OCI-LY7 (cell line): ENCODE measurements at regions not wholly inside any gene's neighbourhood (a gene's known extent, or its start where the extent isn't known, plus 50 kb on each side); places are given as distances from the start of the nearest gene placed in this dataset.

ENCODE experiments used
- EZH2phosphoT487 ChIP-seq: fragments of 200-600 bp; sonication (generic); IDR thresholded peaks from 2 replicates; pipeline ENCODE4 v1.6.1; 2018; ENCODE audit warnings: low read depth, borderline replicate concordance, mild to moderate bottlenecking, mixed run types, antibody characterized with exemption, low read length, moderate library complexity, mixed read lengths
- TF ChIP-seq, protein P1 (sequence below): fragments of 200-600 bp; sonication (generic); conservative IDR thresholded peaks from 2 replicates; pipeline ENCODE4 v1.5.1; 2014; ENCODE audit warnings: mild to moderate bottlenecking, antibody characterized with exemption, low read length, moderate library complexity, mixed read lengths

DNA sequence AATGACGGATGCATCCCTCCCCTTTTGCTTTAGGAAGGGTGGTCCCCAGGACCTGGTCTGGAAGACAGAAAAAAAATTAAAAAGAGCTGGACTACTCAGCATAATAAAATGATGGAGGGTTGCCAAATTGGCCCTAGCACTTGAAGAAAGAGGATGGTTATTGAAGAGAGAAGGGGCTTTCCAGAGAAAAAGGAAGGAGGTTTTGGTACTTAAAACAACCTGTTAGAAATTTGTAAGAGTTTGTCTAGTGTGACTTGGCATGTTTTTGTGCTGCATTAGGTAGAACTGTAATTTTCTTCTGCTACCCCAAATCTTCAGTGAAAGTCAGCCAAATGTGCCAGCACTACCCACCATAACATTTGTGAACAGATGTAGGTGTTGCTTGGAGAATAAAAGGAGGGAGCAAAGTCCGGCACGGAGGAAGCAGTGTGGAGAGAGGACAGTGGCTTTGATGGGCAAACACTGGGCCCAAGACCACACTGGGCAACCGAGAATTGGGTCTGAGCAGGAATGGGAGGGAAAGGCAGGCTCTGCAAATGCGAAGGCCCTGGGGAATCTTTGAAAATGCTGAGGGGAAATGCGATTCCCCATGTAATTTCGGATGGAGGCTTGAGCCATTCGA is 160.9 kb downstream of the QRSL1 start:
- TF ChIP-seq, protein P1, sequence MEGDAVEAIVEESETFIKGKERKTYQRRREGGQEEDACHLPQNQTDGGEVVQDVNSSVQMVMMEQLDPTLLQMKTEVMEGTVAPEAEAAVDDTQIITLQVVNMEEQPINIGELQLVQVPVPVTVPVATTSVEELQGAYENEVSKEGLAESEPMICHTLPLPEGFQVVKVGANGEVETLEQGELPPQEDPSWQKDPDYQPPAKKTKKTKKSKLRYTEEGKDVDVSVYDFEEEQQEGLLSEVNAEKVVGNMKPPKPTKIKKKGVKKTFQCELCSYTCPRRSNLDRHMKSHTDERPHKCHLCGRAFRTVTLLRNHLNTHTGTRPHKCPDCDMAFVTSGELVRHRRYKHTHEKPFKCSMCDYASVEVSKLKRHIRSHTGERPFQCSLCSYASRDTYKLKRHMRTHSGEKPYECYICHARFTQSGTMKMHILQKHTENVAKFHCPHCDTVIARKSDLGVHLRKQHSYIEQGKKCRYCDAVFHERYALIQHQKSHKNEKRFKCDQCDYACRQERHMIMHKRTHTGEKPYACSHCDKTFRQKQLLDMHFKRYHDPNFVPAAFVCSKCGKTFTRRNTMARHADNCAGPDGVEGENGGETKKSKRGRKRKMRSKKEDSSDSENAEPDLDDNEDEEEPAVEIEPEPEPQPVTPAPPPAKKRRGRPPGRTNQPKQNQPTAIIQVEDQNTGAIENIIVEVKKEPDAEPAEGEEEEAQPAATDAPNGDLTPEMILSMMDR = no peak
- no peak for TF ChIP-seq EZH2phosphoT487
